ENCODE measurements at regions not wholly inside any gene's neighbourhood (a gene's known extent, or its start where the extent isn't known, plus 50 kb on each side); places are given as distances from the start of the nearest gene placed in this dataset.

GRCh38 chr9:82260691-82261090 lies 272.1 kb downstream of the SPATA31D1 start:
- WGBS (ENCODE audit: extremely low coverage, insufficient read length, low lambda C conversion rate): no CpG with 5 or more reads among the region's 2 CpGs
- no peaks in the 10 kb centered on the region; the same call in 1 of the 2 replicates for H3K27me3 Mint-ChIP-seq (ENCODE audit: low read depth)
- no peak for DNase-seq

More at GRCh38 chr9:82260691-82261090, 272.1 kb downstream of the SPATA31D1 start:
- Histone ChIP-seq H3K4me2 (ENCODE audit: insufficient read depth, insufficient read length, low read length) (no peak overlapping the region), H2AFZ (ENCODE audit: low read length) (no peak overlapping the region), H4K20me1 (ENCODE audit: control insufficient read depth, insufficient read depth, insufficient read length) (no peaks in the 10 kb centered on the region), H3K18ac (ENCODE audit: insufficient read length, low read depth, low read length) (no peak overlapping the region), H3K4me1 (ENCODE audit: insufficient read depth, low read length) (no peaks in the 10 kb centered on the region), H3T11ph (ENCODE audit: low read length) (no peak overlapping the region), H2AK5ac (ENCODE audit: insufficient read length, low read length) (no peak overlapping the region), H4K91ac (ENCODE audit: insufficient read length, low read depth, low read length) (no peak overlapping the region), H3K56ac (ENCODE audit: insufficient read length, low read depth, low read length) (no peak overlapping the region), H2BK15ac (ENCODE audit: low read depth, low read length) (no peak overlapping the region), H3K4ac (ENCODE audit: low read depth, low read length) (no peak overlapping the region), H3K27me3 (ENCODE audit: insufficient read depth, low read length) (no peaks in the 10 kb centered on the region), H3K27ac (ENCODE audit: insufficient read length, low read depth, low read length) (no peak overlapping the region), H3K79me2 (ENCODE audit: insufficient read depth, low read length) (no peaks in the 10 kb centered on the region), H3K23me2 (ENCODE audit: insufficient read length, low read depth, low read length, poor library complexity, severe bottlenecking) (no peaks in the 10 kb centered on the region), H3K9me3 (ENCODE audit: control insufficient read depth, low read depth, low read length) (no peaks in the 10 kb centered on the region), H3K14ac (ENCODE audit: insufficient read depth, low read length) (no peak overlapping the region), H4K8ac (replicated peaks; ENCODE audit: insufficient read length, low read depth, low read length) (no peak overlapping the region), H3K79me1 (ENCODE audit: insufficient read depth, low read depth, low read length, poor library complexity, severe bottlenecking) (no peaks in the 10 kb centered on the region), H4K5ac (ENCODE audit: insufficient read length, low read depth, low read length) (no peak overlapping the region), H2BK20ac (ENCODE audit: low read depth, low read length, poor library complexity, severe bottlenecking) (no peak overlapping the region), H2BK120ac (ENCODE audit: low read depth, low read length, poor library complexity, severe bottlenecking) (no peak overlapping the region), H3K23ac (ENCODE audit: insufficient read length, low read depth, low read length) (no peak overlapping the region), H2BK5ac (ENCODE audit: insufficient read length, low read length) (no peak overlapping the region), H2BK12ac (ENCODE audit: insufficient read length, low read depth, low read length) (no peak overlapping the region), H3K9ac (ENCODE audit: extremely low read depth, insufficient read length, low read length) (no peak overlapping the region)
- peak overlapping the region in 1 of 3 experiments; percentile 41; a peak in 1 of 7 replicates for H3K27ac Mint-ChIP-seq
- no peak for TF ChIP-seq CTCF (conservative IDR thresholded peaks at IDR 0.05)
- H3K4me3 Mint-ChIP-seq: no peak overlapping the region
- no peaks in the 10 kb centered on the region; a peak in 1 of 5 replicates for H3K9me3 Mint-ChIP-seq
- H3K36me3 Mint-ChIP-seq (ENCODE audit: insufficient read depth in 1 of 3, low read depth in 3 of 3): peaks cover 0 to 6% (median 2%) of the 10 kb centered on the region in 3 experiments; a peak in 2 of 7 replicates
- peaks cover 0 to 3% of the 10 kb centered on the region in 2 experiments; a peak in 1 of 4 replicates for H3K4me1 Mint-ChIP-seq
